ENCODE measurements at regions not wholly inside any gene's neighbourhood (a gene's known extent, or its start where the extent isn't known, plus 50 kb on each side); places are given as distances from the start of the nearest gene placed in this dataset.

DNA sequence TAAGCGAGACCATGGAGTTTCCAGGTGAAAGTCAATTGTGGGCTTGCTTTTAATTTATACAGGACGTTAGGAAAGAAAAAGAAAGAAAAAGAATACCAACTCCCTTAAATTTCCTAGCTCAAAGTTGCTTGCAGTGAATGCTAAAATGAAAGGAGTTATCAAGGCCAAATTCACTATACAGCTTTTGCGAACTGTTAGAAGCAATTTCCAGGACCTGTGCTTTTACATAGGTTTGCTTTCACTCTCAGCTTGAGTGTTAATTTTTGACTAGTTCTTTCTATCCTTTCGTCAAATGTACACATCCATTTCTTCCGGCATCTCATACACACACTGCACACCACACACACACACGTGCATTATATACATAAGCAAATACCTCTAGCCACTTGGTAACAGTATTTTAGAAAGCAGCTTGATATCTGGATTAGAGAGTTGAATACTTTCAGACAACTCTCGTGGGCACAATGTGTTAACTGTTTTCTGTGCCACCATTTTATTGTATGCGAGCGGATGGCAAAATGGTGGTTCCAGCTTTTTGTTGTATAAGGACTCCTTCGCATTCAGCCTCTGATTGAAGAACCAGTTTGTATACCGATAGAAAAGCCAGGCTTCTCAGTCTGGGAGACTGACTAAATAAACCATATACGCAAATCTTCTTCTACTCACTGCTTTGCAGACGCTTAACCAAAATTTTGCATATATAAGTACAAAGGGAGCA lies 381.8 kb downstream of the MTX2 start:
- H3K4me3 ChIP-seq (ENCODE audit: low read depth, low read length): no peak overlapping the region
- ChIA-PET CTCF (interaction anchor here (0.7 to 33.0 kb wide), 25 partner anchors 9 to 540 kb away, joined by 3 to 1421 read pairs (median 6); partner anchors contain the start of genes HOXD10, HOXD8 and HOXD9), POLR2A (no interaction called here)

DNA sequence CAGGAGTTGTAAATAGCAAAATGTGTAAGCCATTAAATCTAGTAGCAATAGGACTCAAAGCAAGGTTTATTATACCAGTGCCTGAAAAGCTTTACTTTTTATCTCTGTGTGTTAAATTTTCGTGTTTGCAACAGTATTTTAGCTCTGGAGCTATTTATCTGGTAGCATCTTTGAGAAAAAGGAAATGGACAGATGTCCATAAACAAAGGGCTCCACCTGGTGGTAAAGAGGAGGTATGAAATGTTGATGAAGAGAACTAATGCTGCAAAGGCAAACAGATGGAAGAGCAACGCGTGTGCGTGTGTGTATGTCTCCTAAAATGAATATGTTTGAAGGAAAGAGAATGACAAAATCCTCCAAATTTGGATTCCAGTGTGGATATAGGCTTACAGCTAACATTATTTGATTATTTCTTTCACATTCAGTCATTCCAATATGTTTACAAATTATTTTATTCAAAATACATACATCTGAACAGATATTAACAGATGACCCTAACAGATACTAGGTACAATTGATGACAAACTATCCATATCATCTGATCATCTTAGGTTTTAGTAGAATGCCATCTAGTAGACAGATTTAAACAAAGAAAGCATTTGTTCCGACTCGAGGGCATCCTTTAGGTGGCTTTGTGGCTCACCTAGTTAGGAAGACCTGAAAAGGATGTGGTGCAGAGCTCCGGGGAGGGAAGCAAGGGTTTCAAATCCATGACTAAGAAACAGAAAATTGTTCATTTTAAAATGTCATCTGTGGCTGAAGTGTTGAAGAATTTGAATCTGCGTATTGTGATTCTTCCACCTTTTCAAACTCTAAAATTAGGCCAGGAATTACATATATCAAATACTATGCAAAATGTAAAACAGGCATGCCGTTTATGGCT lies 383.3 kb downstream of the MTX2 start:
- no peak for DNase-seq (ENCODE audit: low read depth, low spot score)

More for the DNA sequence above, 381.8 kb downstream of the MTX2 start:
- DNase-seq (ENCODE audit: low read depth, low spot score): no peak
- TF ChIP-seq, protein P1, sequence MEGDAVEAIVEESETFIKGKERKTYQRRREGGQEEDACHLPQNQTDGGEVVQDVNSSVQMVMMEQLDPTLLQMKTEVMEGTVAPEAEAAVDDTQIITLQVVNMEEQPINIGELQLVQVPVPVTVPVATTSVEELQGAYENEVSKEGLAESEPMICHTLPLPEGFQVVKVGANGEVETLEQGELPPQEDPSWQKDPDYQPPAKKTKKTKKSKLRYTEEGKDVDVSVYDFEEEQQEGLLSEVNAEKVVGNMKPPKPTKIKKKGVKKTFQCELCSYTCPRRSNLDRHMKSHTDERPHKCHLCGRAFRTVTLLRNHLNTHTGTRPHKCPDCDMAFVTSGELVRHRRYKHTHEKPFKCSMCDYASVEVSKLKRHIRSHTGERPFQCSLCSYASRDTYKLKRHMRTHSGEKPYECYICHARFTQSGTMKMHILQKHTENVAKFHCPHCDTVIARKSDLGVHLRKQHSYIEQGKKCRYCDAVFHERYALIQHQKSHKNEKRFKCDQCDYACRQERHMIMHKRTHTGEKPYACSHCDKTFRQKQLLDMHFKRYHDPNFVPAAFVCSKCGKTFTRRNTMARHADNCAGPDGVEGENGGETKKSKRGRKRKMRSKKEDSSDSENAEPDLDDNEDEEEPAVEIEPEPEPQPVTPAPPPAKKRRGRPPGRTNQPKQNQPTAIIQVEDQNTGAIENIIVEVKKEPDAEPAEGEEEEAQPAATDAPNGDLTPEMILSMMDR (IDR thresholded peaks at IDR 0.05; ENCODE audit: insufficient read depth, low read length, missing control alignments): no peak

DNA sequence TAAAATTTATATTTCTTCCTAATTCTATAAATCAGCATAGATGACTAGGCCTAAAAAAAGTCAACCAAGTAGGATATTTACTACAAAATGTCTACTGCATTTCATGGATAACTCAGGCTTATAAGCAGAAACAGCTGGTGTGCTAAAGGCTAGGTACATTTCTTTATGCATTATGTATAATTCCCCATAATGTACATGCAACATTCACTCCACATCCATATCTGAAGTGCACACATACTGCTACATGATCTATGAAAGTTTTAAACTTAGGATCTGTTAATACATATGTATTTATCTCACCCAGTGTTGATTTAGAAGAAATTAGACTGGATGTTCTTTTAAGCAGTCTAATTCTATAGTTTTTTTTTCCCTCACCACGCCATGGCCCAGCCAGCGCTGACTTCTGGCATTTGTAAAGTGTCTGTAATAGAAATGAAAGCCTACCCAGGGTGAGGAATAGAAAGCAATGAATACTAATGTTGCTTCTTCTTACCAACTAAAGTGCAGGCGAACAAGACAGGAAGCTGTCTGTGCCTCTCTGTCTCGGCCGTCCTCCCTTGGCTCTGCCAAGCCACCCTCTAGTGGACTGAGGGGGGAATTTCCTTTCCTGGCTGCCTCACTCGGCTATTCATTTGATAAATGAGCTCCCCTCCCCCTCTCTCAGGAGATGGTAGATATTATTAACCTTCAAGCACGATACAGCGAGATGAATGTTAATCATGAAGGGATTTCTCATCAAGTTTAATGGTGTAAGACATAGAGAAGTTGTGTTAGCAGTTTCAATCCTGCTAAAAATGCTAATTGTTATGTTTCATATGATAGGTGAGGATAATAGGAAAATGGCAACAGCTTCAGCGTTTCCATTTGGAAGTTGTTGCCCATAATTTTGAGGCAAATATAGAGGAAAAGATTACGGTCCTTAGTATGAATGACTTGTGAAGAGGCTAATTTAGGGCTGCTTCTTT lies 384.5 kb downstream of the MTX2 start:
- ChIA-PET CTCF (interaction anchor here (0.6 to 33.0 kb wide), 41 partner anchors 14 to 658 kb away, joined by 3 to 1421 read pairs (median 4); partner anchors contain the start of genes HOXD10, HOXD4, HOXD8 and HOXD9), POLR2A (interaction anchor here (0.7 to 1.1 kb wide), 2 partner anchors 16 to 518 kb away, joined by 5 to 6 read pairs; no protein-coding TSS in a partner anchor)
- no peak overlapping the region for H3K4me3 ChIP-seq (ENCODE audit: low read depth, low read length)
- DNase-seq (ENCODE audit: low read depth, low spot score): no peak
- TF ChIP-seq, protein P1 (IDR thresholded peaks at IDR 0.05; ENCODE audit: insufficient read depth, low read length, missing control alignments): peak; percentile 86

More for the DNA sequence above, 383.3 kb downstream of the MTX2 start:
- H3K4me3 ChIP-seq (ENCODE audit: low read depth, low read length): no peak overlapping the region
- ChIA-PET CTCF (interaction anchor here (0.6 to 33.0 kb wide), 54 partner anchors 7 to 541 kb away, joined by 3 to 1421 read pairs (median 4); partner anchors contain the start of genes HOXD10, HOXD4, HOXD8 and HOXD9), POLR2A (interaction anchor here (0.7 to 1.4 kb wide), 3 partner anchors 15 to 516 kb away, joined by 3 to 4 read pairs (median 4); no protein-coding TSS in a partner anchor)
- TF ChIP-seq, protein P1 (IDR thresholded peaks at IDR 0.05; ENCODE audit: insufficient read depth, low read length, missing control alignments): peak; percentile 58

DNA sequence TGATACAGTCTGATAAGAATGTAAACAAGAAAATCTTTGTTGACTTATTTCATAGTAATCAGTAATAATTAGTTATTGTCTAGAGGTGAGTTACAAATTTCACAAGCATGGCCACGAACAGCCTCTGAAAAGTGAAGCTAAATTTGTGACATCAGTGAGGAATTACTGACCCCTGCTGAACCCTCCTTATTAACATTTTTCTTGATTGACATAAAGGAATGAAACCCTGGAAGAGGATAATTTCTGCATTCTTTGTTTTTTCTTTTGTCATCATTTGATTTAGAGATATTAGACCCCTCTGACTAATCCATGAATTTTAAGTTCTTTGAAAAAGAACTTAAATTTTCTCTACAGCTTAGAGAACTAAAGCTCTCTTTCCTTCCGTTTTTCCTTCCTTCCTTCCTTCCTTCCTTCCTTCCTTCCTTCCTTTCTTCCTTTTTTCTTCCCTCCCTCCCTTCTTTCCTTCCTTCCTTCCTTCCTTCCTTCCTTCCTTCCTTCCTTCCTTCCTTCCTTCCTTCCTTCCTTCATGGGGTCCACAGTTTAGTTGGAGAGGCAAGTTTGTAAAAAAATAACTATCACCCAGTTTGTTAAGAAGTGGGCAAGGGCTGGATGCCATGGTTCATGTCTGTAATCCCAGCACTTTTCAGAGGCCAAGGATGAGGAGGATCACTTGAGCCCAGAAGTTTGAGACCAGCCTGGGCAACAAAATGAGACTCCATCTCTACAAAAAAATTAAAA lies 387.0 kb downstream of the MTX2 start:
- CTCF ChIA-PET: interaction anchor here (3.2 to 33.0 kb wide), 4 partner anchors 12 to 522 kb away, joined by 28 to 1421 read pairs (median 190); partner anchors contain the start of genes HOXD8 and HOXD9
- TF ChIP-seq, protein P1 (IDR thresholded peaks at IDR 0.05; ENCODE audit: insufficient read depth, low read length, missing control alignments): no peak
- no peak for DNase-seq (ENCODE audit: low read depth, low spot score)
- H3K4me3 ChIP-seq (ENCODE audit: low read depth, low read length): no peak overlapping the region
- POLR2A ChIA-PET: no interaction called here

DNA sequence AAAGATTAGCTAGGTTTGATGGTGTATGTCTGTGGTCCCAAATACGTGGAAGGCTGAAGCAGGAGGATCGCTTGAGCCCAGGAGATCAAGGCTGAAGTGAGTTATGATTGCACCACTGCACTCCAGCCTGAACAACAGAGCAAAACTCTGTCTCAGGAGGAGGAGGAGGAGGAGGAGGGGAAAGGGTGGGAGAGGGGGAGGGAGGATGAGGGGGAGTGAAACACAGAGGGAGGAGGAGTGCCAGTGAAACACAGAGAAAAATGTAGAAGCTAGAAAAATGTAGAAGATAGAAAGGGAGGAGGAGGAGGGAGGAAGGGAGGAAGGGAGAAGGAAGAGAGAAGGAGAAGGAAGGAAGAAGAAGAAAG lies 387.5 kb downstream of the MTX2 start:
- no peak overlapping the region for H3K4me3 ChIP-seq (ENCODE audit: low read depth, low read length)
- DNase-seq (ENCODE audit: low read depth, low spot score): no peak
- TF ChIP-seq, protein P1 (IDR thresholded peaks at IDR 0.05; ENCODE audit: insufficient read depth, low read length, missing control alignments): no peak
- POLR2A ChIA-PET: no interaction called here
- CTCF ChIA-PET: interaction anchor here (1.6 to 33.0 kb wide), 4 partner anchors 11 to 522 kb away, joined by 3 to 1421 read pairs (median 190); partner anchors contain the start of genes HOXD8 and HOXD9

Measured in AG04449 (cell line).